Brain microvascular endothelial cell (primary cell): ENCODE measurements at regions not wholly inside any gene's neighbourhood (a gene's known extent, or its start where the extent isn't known, plus 50 kb on each side); places are given as distances from the start of the nearest gene placed in this dataset.

Experiments
- DNase-seq: peaks from one replicate; pipeline ENCODE4 v3.0.0-alpha.2; 2020
- H3K27ac ChIP-seq: fragments of 250-450 bp; sonication (Bioruptor Pico); 2 replicates; pipeline ENCODE4 v1.5.1; 2020; ENCODE audit warnings: mild to moderate bottlenecking, moderate library complexity
- H3K27me3 ChIP-seq: fragments of 250-450 bp; sonication (Bioruptor Pico); replicated peaks from 2 replicates; pipeline ENCODE4 v1.5.1; 2020; ENCODE audit warnings: mild to moderate bottlenecking
- H3K36me3 ChIP-seq: fragments of 250-450 bp; sonication (Bioruptor Pico); replicated peaks from 2 replicates; pipeline ENCODE4 v1.5.1; 2020; ENCODE audit warnings: mild to moderate bottlenecking
- H3K4me3 ChIP-seq: 2 replicates; pipeline ENCODE4 v1.5.1; 2011; ENCODE audit warnings: low read depth, mild to moderate bottlenecking, control low read depth, low read length, moderate library complexity
- in situ Hi-C: cut with HindIII; loops from 2 replicates; pipeline ENCODE4 v1.10.0; 2017; ENCODE audit warnings: low sequenced_read_pairs, low pct_ligation_motif_present
- TF ChIP-seq, protein P1 (sequence below): IDR thresholded peaks from 2 replicates; pipeline ENCODE4 v1.5.1; 2011; ENCODE audit warnings: low read depth, mild to moderate bottlenecking, moderate library complexity, low read length, control low read depth, inconsistent platforms; ENCODE audit errors: missing control alignments

GRCh38 chr5:60274747-60275146, 381.2 kb upstream of the PDE4D start:
- Histone ChIP-seq H3K4me3 (no peak overlapping the region), H3K27ac (no peak overlapping the region), H3K36me3 (no peaks in the 10 kb centered on the region), H3K27me3 (no peaks in the 10 kb centered on the region)
- in situ Hi-C loops, result no loop called here
- TF ChIP-seq, protein P1, sequence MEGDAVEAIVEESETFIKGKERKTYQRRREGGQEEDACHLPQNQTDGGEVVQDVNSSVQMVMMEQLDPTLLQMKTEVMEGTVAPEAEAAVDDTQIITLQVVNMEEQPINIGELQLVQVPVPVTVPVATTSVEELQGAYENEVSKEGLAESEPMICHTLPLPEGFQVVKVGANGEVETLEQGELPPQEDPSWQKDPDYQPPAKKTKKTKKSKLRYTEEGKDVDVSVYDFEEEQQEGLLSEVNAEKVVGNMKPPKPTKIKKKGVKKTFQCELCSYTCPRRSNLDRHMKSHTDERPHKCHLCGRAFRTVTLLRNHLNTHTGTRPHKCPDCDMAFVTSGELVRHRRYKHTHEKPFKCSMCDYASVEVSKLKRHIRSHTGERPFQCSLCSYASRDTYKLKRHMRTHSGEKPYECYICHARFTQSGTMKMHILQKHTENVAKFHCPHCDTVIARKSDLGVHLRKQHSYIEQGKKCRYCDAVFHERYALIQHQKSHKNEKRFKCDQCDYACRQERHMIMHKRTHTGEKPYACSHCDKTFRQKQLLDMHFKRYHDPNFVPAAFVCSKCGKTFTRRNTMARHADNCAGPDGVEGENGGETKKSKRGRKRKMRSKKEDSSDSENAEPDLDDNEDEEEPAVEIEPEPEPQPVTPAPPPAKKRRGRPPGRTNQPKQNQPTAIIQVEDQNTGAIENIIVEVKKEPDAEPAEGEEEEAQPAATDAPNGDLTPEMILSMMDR, result no peak
- DNase-seq, result no peak

DNA sequence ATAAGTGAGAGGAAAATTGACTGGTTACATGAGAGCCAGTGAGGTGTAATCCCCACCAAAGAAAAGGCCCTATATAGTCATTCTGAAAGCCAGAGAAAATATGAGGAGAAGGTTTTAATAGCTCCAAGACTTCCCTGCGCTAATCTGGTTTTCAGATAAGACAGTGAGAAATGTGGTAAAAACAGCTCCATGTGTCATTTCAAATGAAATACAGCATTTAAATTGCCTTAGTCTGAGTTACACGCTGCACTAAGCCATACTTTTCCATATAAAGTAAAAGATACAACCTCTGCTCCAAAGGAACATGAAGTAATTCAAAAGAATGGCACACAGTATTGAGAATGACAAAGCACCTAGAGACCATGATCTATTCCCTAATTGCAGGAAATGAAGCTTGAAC, 378.0 kb upstream of the PDE4D start:
- Histone ChIP-seq H3K36me3 (no peaks in the 10 kb centered on the region), H3K27ac (no peak overlapping the region), H3K27me3 (no peaks in the 10 kb centered on the region), H3K4me3 (no peak overlapping the region)
- DNase-seq, result no peak
- in situ Hi-C loops, result no loop called here
- TF ChIP-seq, protein P1, result no peak

DNA sequence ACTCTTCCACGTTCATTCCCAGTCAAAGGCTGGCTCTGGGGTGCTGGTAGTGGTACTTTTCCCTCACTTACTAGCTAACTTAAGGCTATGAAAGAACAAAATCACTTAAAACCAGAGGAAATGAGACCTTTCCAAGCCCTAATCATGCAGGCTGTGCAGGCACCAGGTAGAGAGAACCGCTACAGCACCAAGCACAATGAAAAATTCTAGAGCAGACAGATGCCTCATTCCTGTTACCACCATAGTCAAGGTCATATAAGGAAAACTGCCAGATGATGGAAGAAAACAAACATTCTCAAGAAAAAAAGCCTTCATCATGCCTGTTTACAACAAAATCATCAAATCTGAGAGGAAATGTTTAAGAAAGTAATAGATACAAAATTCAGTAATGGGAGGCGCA, 374.4 kb upstream of the PDE4D start:
- Histone ChIP-seq H3K27me3 (no peaks in the 10 kb centered on the region), H3K4me3 (no peak overlapping the region), H3K36me3 (no peaks in the 10 kb centered on the region), H3K27ac (no peak overlapping the region)
- no peak for DNase-seq
- TF ChIP-seq, protein P1, result no peak
- in situ Hi-C loops, result no loop called here

DNA sequence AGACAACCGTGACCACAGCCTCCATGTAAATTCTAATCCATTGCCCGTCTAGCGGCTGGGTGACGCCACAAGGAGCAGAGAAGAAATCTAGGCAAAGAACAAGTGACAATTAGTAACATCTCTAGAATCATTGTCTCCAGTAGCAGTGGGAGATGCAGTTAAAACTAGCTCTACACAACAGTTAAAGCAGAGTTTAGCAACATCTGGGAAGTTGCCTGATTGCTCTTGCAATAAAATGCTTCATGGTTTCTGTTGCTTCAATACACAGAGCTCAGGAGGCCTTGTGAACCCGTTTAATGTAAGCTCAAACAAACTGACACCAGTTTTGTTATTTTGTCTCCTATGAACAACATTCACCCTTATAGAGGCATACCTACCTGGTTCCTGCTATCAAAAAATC, 369.8 kb upstream of the PDE4D start:
- H3K27me3 ChIP-seq, result no peaks in the 10 kb centered on the region
- TF ChIP-seq, protein P1, result no peak
- no peaks in the 10 kb centered on the region for H3K36me3 ChIP-seq
- in situ Hi-C loops, result no loop called here
- no peak for DNase-seq
- no peak overlapping the region for H3K4me3 ChIP-seq
- no peak overlapping the region for H3K27ac ChIP-seq

GRCh38 chr5:60262576-60263295, 369.2 kb upstream of the PDE4D start:
- Histone ChIP-seq H3K27me3 (no peaks in the 10 kb centered on the region), H3K27ac (no peak overlapping the region), H3K4me3 (no peak overlapping the region), H3K36me3 (no peaks in the 10 kb centered on the region)
- in situ Hi-C loops, result no loop called here
- no peak for DNase-seq
- TF ChIP-seq, protein P1, result no peak

- no peak for DNase-seq
- Histone ChIP-seq H3K36me3 (no peaks in the 10 kb centered on the region), H3K4me3 (no peak overlapping the region), H3K27me3 (no peaks in the 10 kb centered on the region), H3K27ac (no peak overlapping the region)
- TF ChIP-seq, protein P1, result no peak
- in situ Hi-C loops, result no loop called here
Observed at GRCh38 chr5:60261732-60262131, 368.2 kb upstream of the PDE4D start.
